Left kidney (tissue), 1 donor: ENCODE measurements at regions not wholly inside any gene's neighbourhood (a gene's known extent, or its start where the extent isn't known, plus 50 kb on each side); places are given as distances from the start of the nearest gene placed in this dataset.
"Not testable (repeated sequence)": the region's sequence is repeated elsewhere in the genome, so short reads cannot be mapped to it uniquely, and the experiment has no call there.

Source experiments
- DNase-seq: peaks from one replicate; pipeline ENCODE4 v3.0.0-alpha.2; 2013

DNA sequence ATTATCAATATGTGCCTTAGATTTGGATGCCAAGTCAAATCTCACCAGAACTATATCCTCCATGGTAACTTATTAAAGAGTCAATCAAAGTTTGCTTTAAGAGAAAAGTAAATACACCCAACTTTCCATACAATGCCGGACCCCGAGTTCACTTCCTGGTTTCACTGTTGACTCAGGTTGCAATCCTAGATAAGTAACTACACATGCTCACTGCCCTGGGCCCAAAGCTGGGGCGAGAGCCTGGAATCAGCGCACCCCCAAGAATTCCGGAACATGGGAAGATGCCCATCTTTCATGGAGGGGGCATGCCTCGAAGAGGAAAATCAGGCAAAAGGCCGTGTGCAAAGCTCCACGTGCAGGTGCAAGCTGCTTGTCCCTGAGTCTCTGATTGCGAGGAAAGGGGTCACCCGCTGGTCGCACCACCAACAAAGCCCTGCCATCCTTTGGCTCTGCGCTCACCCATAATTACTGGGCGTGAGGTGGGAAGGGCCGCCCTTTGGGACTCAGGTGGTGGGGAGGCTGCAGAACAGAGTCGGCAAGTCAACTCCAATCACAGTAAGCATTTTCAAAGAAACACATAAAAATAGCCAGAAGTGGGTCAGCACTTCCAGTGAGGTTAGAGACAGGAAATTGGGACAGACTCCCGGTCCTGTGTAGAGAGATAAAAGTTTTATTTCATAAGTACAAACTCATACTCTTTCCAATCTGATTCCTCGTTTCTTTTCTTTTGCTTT lies 167.7 kb downstream of the TOMM20 start:
- DNase-seq: no peak

GRCh38 chr1:234958706-234959657 lies 169.7 kb downstream of the TOMM20 start:
- no peak for DNase-seq

DNA sequence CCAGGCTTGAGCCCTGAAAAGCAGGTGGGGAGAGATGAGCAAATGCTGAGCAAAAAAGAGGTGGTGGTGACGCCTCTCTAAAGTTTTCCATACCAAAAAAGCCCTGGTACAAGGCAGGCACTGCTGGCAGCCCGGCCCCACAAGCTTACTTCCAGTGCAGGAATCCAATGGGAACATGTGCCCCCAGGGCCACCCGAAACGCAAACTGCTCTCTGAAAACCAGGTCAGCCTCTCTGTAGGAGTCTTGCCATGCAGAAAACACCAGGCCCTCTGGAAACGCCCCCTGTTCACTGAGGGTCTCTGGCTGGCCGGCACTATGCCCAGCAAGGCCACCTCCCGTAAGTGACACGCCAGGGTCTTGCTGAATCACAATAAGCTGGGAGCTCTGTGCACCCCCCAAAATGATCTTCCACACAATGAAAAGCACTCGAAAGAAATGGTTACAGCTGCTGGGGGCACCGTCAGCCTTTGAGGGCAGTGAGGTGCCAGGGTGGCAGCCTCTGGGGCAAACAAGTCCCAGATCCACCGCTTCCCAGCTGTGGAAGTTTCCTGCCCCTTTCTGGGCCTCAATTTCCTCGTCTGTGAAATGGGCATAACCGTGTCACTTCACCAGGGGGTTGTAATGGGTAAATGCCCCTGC lies 170.5 kb downstream of the TOMM20 start:
- no peak for DNase-seq

- DNase-seq: peak; percentile 91
These were observed 171.1 kb downstream of the TOMM20 start for GRCh38 chr1:234957330-234958065.

DNA sequence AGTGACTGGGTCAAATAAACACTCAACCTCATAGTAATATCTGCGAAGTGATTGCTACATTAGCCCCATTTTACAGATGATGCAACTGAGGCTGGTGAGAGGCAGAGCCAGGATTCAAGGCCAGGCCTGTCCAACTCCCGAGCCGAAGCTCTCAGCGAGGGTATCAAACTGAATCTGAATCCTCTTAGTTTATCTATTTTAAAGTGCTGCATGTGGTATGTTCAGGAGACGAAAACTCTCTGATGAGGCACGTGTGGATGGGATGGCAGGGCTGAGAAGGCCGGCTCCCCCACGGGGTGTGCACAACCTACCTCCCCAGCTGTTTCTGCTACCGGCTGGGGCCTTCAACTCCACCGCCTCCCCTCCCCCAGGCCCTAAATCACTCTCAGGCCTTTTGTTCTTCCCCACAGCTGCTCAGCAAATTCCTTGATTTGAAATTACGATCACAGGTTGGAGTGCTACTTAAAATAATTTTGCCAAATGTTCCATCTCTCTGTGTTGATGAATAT lies 171.8 kb downstream of the TOMM20 start:
- DNase-seq: no peak

- no peak for DNase-seq
These were observed 173.4 kb downstream of the TOMM20 start for GRCh38 chr1:234955107-234955731.

DNA sequence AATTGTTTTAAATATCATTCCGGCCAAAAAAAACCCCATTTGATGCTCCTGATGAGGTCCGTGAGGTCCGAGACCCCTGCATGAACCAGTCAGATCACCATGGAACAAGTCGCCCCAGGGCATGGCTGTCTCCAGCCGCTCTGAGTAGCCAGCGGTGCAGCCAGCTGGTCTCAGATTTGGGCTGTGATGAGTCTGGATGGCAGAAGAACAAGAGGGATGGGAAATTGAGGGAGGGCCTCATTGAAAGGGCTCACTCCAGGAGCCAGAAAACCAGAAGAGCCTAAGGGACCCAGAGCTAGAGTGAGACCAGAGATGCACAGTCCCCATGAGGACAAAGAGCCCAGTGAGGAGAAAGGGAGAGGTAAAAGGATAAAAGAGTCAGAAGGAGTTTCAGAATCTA lies 174.0 kb downstream of the TOMM20 start:
- DNase-seq: no peak

- no peak for DNase-seq
These were observed 174.8 kb downstream of the TOMM20 start for GRCh38 chr1:234953655-234954405.

GRCh38 chr1:234950598-234950997 lies 178.0 kb downstream of the TOMM20 start:
- DNase-seq: no peak

GRCh38 chr1:234949528-234949927 lies 179.1 kb downstream of the TOMM20 start:
- not testable (repeated sequence) for DNase-seq

GRCh38 chr1:234944439-234945344 lies 183.9 kb downstream of the TOMM20 start:
- DNase-seq: no peak

- DNase-seq: no peak
These were observed 184.7 kb downstream of the TOMM20 start for GRCh38 chr1:234943836-234944402.

- DNase-seq: no peak
These were observed 185.6 kb downstream of the TOMM20 start for GRCh38 chr1:234942879-234943506.

- DNase-seq: no peak
These were observed 186.7 kb downstream of the TOMM20 start for GRCh38 chr1:234942012-234942332.

DNA sequence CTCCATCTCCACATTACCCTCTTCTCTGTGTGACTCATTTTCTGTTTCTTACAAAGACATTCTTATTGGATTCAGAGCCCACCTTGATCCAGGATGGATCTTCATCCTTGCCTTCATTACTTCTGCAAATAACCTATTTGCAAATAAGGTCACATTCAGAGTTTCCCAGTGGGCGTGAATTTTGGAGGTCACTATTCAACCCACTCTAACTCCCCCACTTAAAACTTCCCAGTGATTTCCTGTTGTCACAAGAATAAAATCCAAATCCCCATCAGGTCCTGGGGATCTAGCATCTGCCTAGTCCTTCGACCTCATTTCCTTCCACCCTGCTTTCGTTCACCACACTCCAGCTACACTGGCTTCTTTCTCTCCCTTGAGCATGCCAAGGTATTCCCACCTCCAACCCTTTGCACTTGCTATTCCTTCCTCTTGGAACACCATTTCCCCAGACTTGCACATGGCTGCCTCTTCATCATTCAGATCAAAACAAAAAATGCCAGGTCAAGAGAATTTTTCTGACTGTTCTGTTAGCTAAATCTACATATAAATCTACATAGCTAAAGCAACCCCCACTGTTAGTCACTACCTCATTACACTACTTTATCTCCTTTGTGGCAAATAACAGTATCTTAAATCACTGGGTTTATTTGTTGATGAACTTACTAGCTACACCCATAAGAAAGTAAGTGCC lies 187.2 kb downstream of the TOMM20 start:
- DNase-seq: no peak

DNA sequence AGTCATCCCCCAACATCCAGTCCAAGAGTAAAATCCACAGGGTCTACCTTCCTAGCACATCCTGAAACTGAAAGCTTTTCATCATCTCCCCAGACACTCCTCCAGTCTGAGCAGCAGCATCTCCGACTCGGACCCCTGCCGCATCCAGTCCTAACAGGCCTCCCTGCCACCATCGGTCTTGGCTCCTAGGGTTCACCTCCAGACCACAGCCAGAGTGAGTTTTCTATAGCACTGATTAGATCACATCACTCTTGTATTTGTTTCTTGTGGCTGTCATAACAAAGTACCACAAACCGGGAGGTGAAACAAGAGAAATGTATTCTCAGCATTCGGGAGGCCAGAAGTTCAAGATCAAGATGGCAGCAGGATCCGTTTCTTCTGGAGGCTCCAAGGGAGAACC lies 187.8 kb downstream of the TOMM20 start:
- no peak for DNase-seq

- DNase-seq: no peak
These were observed 189.7 kb downstream of the TOMM20 start for GRCh38 chr1:234938924-234939323.

GRCh38 chr1:234938135-234938534 lies 190.5 kb downstream of the TOMM20 start:
- no peak for DNase-seq
